MCF 10A (cell line): ENCODE measurements at regions not wholly inside any gene's neighbourhood (a gene's known extent, or its start where the extent isn't known, plus 50 kb on each side); places are given as distances from the start of the nearest gene placed in this dataset.

Experiments used
- BruUV-seq: library from RNA; stranded (reverse); fragments of 400-500 nt; replicated peaks from 2 replicates; lab custom pipeline; 2021; lab: Mats Ljungman, UMichigan
- CTCF ChIA-PET: fragments of 300-600 bp; sonication (Branson Sonifier 250); formaldehyde crosslinking; extraction: SDS; loops from one replicate; lab custom pipeline; 2021; ENCODE audit warnings: antibody characterized with exemption, inconsistent platforms; lab: Yijun Ruan, JAX
- POLR2A ChIA-PET: fragments of 300-600, 350-650 bp; sonication (Branson Sonifier 250); formaldehyde crosslinking; extraction: SDS; loops from one replicate; lab custom pipeline; 2020; ENCODE audit warnings: antibody characterized with exemption, inconsistent platforms; lab: Yijun Ruan, JAX
- DNase-seq: peaks from one replicate; pipeline ENCODE4 v3.0.0-alpha.2; 2018; ENCODE audit not compliant: unreplicated experiment
- H3K27ac Mint-ChIP-seq: one replicate; pipeline ENCODE4 v1.8.0; 2022; ENCODE audit warnings: mild to moderate bottlenecking, low read depth, mixed read lengths; ENCODE audit not compliant: unreplicated experiment
- H3K27me3 Mint-ChIP-seq: one replicate; pipeline ENCODE4 v1.8.0; 2022; ENCODE audit warnings: mixed read lengths; ENCODE audit not compliant: insufficient read depth, unreplicated experiment
- H3K36me3 Mint-ChIP-seq: one replicate; pipeline ENCODE4 v1.8.0; 2022; ENCODE audit warnings: mild to moderate bottlenecking, moderate library complexity, mixed read lengths; ENCODE audit not compliant: insufficient read depth, unreplicated experiment
- H3K4me1 Mint-ChIP-seq: one replicate; pipeline ENCODE4 v1.8.0; 2022; ENCODE audit warnings: mixed read lengths; ENCODE audit not compliant: insufficient read depth, unreplicated experiment
- H3K4me3 Mint-ChIP-seq: one replicate; pipeline ENCODE4 v1.8.0; 2022; ENCODE audit warnings: mild to moderate bottlenecking, moderate library complexity, mixed read lengths; ENCODE audit not compliant: unreplicated experiment
- H3K9me3 Mint-ChIP-seq: one replicate; pipeline ENCODE4 v1.8.0; 2022; ENCODE audit warnings: mixed read lengths; ENCODE audit not compliant: unreplicated experiment
- intact Hi-C: fragments of 100-400 bp; cut with micrococcal nuclease; formaldehyde crosslinking; loops from 2 replicates; pipeline ENCODE4 v1.14.1; 2022
- TF ChIP-seq, protein P1 (sequence below): fragments of 200-600 bp; IDR thresholded peaks from one replicate; pipeline ENCODE4 v1.8.0; 2022; ENCODE audit warnings: antibody characterized with exemption, mild to moderate bottlenecking; ENCODE audit not compliant: unreplicated experiment

DNA sequence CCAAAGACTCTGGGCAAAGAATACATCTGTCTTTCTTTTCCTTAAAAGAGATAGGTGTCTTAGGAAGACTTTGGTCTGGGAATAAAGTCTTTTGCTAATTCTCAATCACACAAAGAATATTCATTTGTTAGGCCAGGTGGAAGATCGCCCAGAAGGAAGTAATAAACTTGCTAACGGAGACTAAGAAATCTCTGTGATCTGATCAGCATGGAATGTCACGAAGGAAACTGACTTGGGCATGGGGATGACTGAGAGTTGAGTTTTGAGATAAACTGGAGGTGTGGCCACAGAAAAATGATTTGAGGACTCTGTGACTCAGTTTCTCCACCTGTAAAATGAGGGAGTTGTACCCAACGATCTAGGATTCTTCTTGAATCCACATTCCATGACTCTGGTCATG lies 161.1 kb upstream of the SVIL start:
- BruUV-seq: no TSS peak
- Mint-ChIP-seq H3K4me3 (no peak overlapping the region), H3K9me3 (no peaks in the 10 kb centered on the region), H3K27ac (no peak overlapping the region), H3K36me3 (peaks cover 5% of the 10 kb centered on the region), H3K4me1 (peaks cover 5% of the 10 kb centered on the region), H3K27me3 (no peaks in the 10 kb centered on the region)
- TF ChIP-seq, protein P1, sequence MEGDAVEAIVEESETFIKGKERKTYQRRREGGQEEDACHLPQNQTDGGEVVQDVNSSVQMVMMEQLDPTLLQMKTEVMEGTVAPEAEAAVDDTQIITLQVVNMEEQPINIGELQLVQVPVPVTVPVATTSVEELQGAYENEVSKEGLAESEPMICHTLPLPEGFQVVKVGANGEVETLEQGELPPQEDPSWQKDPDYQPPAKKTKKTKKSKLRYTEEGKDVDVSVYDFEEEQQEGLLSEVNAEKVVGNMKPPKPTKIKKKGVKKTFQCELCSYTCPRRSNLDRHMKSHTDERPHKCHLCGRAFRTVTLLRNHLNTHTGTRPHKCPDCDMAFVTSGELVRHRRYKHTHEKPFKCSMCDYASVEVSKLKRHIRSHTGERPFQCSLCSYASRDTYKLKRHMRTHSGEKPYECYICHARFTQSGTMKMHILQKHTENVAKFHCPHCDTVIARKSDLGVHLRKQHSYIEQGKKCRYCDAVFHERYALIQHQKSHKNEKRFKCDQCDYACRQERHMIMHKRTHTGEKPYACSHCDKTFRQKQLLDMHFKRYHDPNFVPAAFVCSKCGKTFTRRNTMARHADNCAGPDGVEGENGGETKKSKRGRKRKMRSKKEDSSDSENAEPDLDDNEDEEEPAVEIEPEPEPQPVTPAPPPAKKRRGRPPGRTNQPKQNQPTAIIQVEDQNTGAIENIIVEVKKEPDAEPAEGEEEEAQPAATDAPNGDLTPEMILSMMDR: no peak
- no peak for DNase-seq
- intact Hi-C loops: no loop called here
- ChIA-PET POLR2A (interaction anchor here (0.6 kb wide), 1 partner anchor 194 kb away, joined by 3 read pairs; no protein-coding TSS in a partner anchor), CTCF (no interaction called here)

DNA sequence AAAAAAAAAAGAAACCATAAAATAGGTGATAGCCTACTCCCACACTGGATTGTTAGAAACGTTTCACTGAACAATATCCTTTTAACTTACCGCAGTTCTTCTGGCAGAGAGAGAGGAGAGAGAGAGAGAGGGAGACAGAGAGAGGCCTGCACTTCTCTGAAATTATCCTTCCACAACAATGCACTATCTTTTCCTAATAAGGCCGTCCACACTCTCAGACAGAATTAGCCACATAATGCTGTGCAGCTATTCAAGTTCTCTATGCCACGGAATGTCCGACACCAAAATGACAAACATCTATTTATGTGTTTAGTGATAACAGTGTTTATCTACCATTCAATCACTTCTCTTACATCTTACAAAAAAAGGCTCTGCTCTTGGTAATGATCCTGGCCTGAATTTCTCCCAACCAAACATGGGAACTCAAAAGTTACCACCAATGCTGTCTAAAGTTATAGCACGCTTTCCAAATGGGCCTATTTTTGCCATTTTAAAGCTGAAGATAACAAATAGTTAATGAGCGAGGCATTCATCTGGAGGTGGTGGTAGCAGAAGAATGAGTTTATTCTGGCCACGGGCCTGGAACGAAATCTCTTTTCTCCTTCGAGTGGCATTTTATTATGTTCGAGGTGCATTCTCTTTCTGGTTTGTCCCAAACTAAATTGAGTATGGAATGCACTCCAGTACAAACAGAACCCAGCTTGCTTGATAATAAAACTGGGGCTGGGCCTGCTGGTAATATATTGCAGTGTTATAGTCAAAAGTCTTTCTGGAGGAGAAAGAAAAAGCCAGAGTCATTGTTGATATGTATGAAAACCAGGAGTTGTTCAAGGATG lies 160.2 kb upstream of the SVIL start:
- TF ChIP-seq, protein P1: no peak
- ChIA-PET POLR2A (interaction anchor here (0.6 kb wide), 1 partner anchor 193 kb away, joined by 3 read pairs; no protein-coding TSS in a partner anchor), CTCF (no interaction called here)
- Mint-ChIP-seq H3K36me3 (peaks cover 5% of the 10 kb centered on the region), H3K27ac (no peak overlapping the region), H3K9me3 (no peaks in the 10 kb centered on the region), H3K4me3 (no peak overlapping the region), H3K27me3 (no peaks in the 10 kb centered on the region), H3K4me1 (peaks cover 5% of the 10 kb centered on the region)
- intact Hi-C loops: no loop called here
- no peak for DNase-seq
- no TSS peak for BruUV-seq

DNA sequence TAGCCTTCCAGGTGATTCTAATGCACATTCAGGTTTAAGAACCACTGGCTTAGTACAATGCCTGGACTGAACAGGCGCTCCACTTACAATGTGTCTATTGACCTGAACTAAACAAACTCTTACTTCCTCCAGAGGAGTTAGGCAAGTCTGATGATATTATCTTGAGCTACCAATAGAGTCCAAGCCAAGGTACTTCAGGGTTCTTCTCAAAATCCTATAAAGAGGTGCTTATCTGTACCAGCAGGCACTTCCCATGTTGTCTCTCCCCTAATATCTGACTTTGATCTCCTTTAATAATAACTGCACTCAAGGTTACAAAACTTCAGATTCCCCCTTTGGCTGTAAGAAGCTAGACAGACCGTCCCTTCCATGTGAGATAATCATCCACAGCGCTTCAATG lies 157.0 kb upstream of the SVIL start:
- H3K4me3 Mint-ChIP-seq: no peak overlapping the region
- TF ChIP-seq, protein P1: no peak
- ChIA-PET CTCF (no interaction called here), POLR2A (interaction anchor here (2.0 kb wide), 1 partner anchor 12 kb away, joined by 5 read pairs; no protein-coding TSS in a partner anchor)
- H3K36me3 Mint-ChIP-seq: peaks cover 9% of the 10 kb centered on the region
- no peaks in the 10 kb centered on the region for H3K9me3 Mint-ChIP-seq
- DNase-seq: no peak
- H3K27me3 Mint-ChIP-seq: no peaks in the 10 kb centered on the region
- peaks cover 5% of the 10 kb centered on the region for H3K4me1 Mint-ChIP-seq
- H3K27ac Mint-ChIP-seq: no peak overlapping the region
- intact Hi-C loops: no loop called here
- no TSS peak for BruUV-seq

DNA sequence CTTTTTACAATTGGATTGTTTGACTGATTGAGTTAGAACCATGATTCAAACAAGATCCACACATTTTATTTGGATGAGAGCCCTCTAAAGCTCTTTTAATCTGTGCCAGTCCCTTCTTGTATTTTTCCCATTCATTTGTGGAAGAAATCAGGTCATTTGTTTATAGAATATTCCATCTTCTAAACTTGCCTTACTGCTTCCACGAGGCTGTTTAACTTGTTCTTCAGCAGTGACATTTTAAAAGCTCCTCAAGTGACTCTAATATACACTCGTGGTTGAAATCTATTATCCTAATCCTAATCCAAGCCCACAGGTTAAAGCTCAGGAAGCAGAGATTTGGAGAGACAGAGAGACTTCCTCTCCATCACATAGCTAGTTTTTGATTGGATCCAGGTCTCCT lies 155.4 kb upstream of the SVIL start:
- H3K27me3 Mint-ChIP-seq: no peaks in the 10 kb centered on the region
- no peak overlapping the region for H3K27ac Mint-ChIP-seq
- intact Hi-C loops: no loop called here
- BruUV-seq: no TSS peak
- ChIA-PET CTCF (interaction anchor here (0.7 kb wide), 1 partner anchor 286 kb away, joined by 3 read pairs; no protein-coding TSS in a partner anchor), POLR2A (no interaction called here)
- no peaks in the 10 kb centered on the region for H3K9me3 Mint-ChIP-seq
- H3K4me3 Mint-ChIP-seq: no peak overlapping the region
- TF ChIP-seq, protein P1: no peak
- no peak for DNase-seq
- peaks cover 6% of the 10 kb centered on the region for H3K36me3 Mint-ChIP-seq
- no peaks in the 10 kb centered on the region for H3K4me1 Mint-ChIP-seq
